Keratinocyte (primary cell): ENCODE measurements at regions not wholly inside any gene's neighbourhood (a gene's known extent, or its start where the extent isn't known, plus 50 kb on each side); places are given as distances from the start of the nearest gene placed in this dataset.

ENCODE experiments used
- DNase-seq: peaks from one replicate; pipeline ENCODE4 v3.0.0-alpha.2; 2011; ENCODE audit warnings: low read depth, missing footprints, low spot score
- FAIRE-seq: peaks from 2 replicates; lab custom pipeline; 2011; peaks lifted over from hg19 to GRCh38; lab: Jason Lieb, UNC
- H2AFZ ChIP-seq: 2 replicates; pipeline ENCODE4 v1.6.0; 2012; ENCODE audit warnings: low read length, control low read depth, inconsistent platforms; ENCODE audit not compliant: control insufficient read depth
- H3K27ac ChIP-seq: 2 replicates; pipeline ENCODE4 v1.5.1; 2011; ENCODE audit warnings: low read length; ENCODE audit not compliant: control insufficient read depth, insufficient read depth
- H3K27me3 ChIP-seq: 3 replicates; pipeline ENCODE4 v1.6.0; 2011; ENCODE audit warnings: low read length; ENCODE audit not compliant: control insufficient read depth, insufficient read depth; ENCODE audit errors: extremely low read depth
- H3K36me3 ChIP-seq, 2 experiments: 2 replicates in 1 of 2; 3 replicates in 1 of 2; pipeline ENCODE4 v1.5.1; 2011; ENCODE audit warnings: low read length in 2 of 2, mild to moderate bottlenecking in 1 of 2; ENCODE audit not compliant: control insufficient read depth in 2 of 2, insufficient read depth in 2 of 2; ENCODE audit errors: extremely low read depth in 1 of 2
- H3K4me1 ChIP-seq: 3 replicates; pipeline ENCODE4 v1.5.1; 2011; ENCODE audit warnings: low read length; ENCODE audit not compliant: control insufficient read depth, insufficient read depth; ENCODE audit errors: extremely low read depth
- H3K4me2 ChIP-seq: 3 replicates; pipeline ENCODE4 v1.6.0; 2011; ENCODE audit warnings: low read depth, low read length; ENCODE audit not compliant: control insufficient read depth, insufficient read depth; ENCODE audit errors: extremely low read depth
- H3K4me3 ChIP-seq, 3 experiments: fragments of 200-600 bp in 1 of 3; sonication (generic) in 1 of 3; 2 replicates in 2 of 3; 3 replicates in 1 of 3; pipeline ENCODE4 v1.5.1; 2011 to 2016; ENCODE audit warnings: low read length in 3 of 3, mild to moderate bottlenecking in 3 of 3, control low read depth in 2 of 3, inconsistent platforms in 1 of 3, low read depth in 1 of 3, mixed read lengths in 1 of 3, mixed run types in 1 of 3, moderate library complexity in 1 of 3; ENCODE audit not compliant: control insufficient read depth in 2 of 3, insufficient read depth in 2 of 3; ENCODE audit errors: extremely low read depth in 1 of 3
- H3K79me2 ChIP-seq: 2 replicates; pipeline ENCODE4 v1.6.0; 2012; ENCODE audit warnings: low read length; ENCODE audit not compliant: control insufficient read depth, insufficient read depth
- H3K9ac ChIP-seq: 3 replicates; pipeline ENCODE4 v1.6.0; 2011; ENCODE audit warnings: low read length; ENCODE audit not compliant: control insufficient read depth, insufficient read depth; ENCODE audit errors: extremely low read depth
- H3K9me1 ChIP-seq: 3 replicates; pipeline ENCODE4 v1.6.0; 2011; ENCODE audit warnings: low read length; ENCODE audit not compliant: control insufficient read depth, insufficient read depth; ENCODE audit errors: extremely low read depth
- H3K9me3 ChIP-seq: 2 replicates; pipeline ENCODE4 v1.5.1; 2012; ENCODE audit warnings: low read depth, low read length; ENCODE audit not compliant: control insufficient read depth
- H4K20me1 ChIP-seq: 3 replicates; pipeline ENCODE4 v1.6.0; 2011; ENCODE audit warnings: low read length; ENCODE audit not compliant: control insufficient read depth, insufficient read depth; ENCODE audit errors: extremely low read depth
- EZH2 ChIP-seq: IDR thresholded peaks from one replicate; pipeline ENCODE4 v1.6.1; 2012; ENCODE audit warnings: inconsistent platforms, mild to moderate bottlenecking, low read length, moderate library complexity
- dilution Hi-C: fragments of 300-500 bp; cut with MboI; formaldehyde crosslinking; loops from one replicate; pipeline ENCODE4 v1.7.0; 2020; ENCODE audit warnings: low sequenced_read_pairs; ENCODE audit not compliant: extremely low pct_ligation_motif_present
- TF ChIP-seq, protein P1 (sequence below), 3 experiments: IDR thresholded peaks in 1 of 3; conservative IDR thresholded peaks in 1 of 3; optimal IDR thresholded peaks in 1 of 3; 2 replicates in 2 of 3; 3 replicates in 1 of 3; pipeline versions ENCODE3 to v1.5.1; 2011; ENCODE audit warnings: low read length in 3 of 3, mild to moderate bottlenecking in 3 of 3, moderate library complexity in 2 of 3, control low read depth in 1 of 3, inconsistent platforms in 1 of 3; ENCODE audit not compliant: insufficient read depth in 2 of 3; ENCODE audit errors: extremely low read depth in 1 of 3

DNA sequence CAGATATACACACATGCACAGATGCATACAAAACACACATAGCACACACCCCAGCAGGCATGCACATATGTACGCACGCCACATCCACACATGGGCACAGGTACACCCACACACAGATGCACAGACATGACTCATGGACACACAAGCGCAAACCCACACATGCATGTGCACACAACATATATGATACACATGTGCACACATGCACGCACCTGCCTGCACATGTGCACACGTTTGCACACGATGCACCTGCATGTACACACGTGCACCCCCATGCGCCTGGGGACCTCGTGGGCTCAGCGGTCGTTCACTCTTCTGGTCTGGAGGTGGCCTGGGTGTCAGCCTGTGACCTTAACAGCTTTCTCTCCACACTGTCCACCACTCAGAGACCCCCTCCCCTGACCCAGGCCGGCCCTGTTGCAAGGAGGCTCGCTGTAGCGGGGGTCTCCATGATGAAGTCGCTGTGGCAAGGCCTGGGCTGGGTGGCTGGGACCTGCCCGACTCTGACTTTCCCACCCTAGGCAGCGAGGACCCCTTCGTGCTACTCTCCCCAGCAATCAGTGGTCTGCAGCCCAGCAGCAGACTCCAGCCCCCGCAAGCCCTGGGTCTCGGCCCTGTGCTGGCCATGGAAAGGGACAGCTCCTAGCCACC lies 92.1 kb upstream of the TTC34 start:
- H3K27me3 ChIP-seq: no peaks in the 10 kb centered on the region
- H2AFZ ChIP-seq: no peak overlapping the region
- DNase-seq (no peak), FAIRE-seq (no peak)
- no peak overlapping the region for H3K9ac ChIP-seq
- H3K9me3 ChIP-seq: peaks cover 28% of the 10 kb centered on the region
- no peaks in the 10 kb centered on the region for H3K4me1 ChIP-seq
- no peaks in the 10 kb centered on the region for H4K20me1 ChIP-seq
- no peak overlapping the region for H3K27ac ChIP-seq
- H3K4me3 ChIP-seq: no peak overlapping the region
- H3K9me1 ChIP-seq: no peaks in the 10 kb centered on the region
- H3K36me3 ChIP-seq: no peaks in the 10 kb centered on the region
- H3K4me2 ChIP-seq: no peak overlapping the region
- no peaks in the 10 kb centered on the region for H3K79me2 ChIP-seq
- dilution Hi-C loops: no loop called here
- TF ChIP-seq EZH2: no peak
- TF ChIP-seq, protein P1, sequence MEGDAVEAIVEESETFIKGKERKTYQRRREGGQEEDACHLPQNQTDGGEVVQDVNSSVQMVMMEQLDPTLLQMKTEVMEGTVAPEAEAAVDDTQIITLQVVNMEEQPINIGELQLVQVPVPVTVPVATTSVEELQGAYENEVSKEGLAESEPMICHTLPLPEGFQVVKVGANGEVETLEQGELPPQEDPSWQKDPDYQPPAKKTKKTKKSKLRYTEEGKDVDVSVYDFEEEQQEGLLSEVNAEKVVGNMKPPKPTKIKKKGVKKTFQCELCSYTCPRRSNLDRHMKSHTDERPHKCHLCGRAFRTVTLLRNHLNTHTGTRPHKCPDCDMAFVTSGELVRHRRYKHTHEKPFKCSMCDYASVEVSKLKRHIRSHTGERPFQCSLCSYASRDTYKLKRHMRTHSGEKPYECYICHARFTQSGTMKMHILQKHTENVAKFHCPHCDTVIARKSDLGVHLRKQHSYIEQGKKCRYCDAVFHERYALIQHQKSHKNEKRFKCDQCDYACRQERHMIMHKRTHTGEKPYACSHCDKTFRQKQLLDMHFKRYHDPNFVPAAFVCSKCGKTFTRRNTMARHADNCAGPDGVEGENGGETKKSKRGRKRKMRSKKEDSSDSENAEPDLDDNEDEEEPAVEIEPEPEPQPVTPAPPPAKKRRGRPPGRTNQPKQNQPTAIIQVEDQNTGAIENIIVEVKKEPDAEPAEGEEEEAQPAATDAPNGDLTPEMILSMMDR (optimal IDR thresholded peaks at IDR 0.05 in 1 of 3, IDR thresholded peaks at IDR 0.05 in 1 of 3, conservative IDR thresholded peaks at IDR 0.05 in 1 of 3; ENCODE audit: extremely low read depth in 1 of 3, insufficient read depth in 2 of 3, low read length in 3 of 3): no peak

DNA sequence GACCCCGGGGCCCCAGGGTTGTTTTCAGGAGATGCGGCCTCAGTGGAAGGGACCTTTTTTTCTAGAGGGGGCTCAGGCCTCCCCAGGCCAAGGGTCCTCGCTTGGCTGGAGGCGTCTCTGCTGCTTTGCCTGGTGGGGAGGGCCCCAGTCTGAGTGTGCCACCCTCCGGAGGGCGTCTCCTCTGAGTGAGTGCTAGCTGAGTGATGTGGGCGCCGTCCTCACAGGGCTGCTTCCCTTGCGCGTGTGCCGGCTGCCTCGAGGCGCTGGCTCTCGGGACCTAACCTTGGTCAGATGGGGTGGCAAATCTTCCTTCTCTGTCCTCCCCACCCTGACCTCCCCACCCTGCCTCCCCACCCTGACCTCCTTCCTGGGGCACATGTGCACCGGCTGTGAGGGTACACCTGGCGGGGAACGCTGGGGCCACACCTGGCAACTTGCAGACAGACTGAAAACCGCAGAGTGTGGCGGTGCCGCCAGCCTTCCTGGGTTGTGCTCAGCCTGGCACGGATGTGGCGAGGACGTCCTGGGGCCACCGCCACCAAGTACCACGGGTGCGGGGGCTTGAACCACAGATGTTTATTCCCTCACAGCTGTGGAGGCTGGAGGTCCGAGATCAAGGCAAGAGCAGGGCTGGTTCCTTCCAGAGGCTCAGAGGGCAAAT lies 93.0 kb upstream of the TTC34 start:
- peaks cover 30% of the 10 kb centered on the region for H3K9me3 ChIP-seq
- dilution Hi-C loops: no loop called here
- TF ChIP-seq, protein P1 (optimal IDR thresholded peaks at IDR 0.05 in 1 of 3, IDR thresholded peaks at IDR 0.05 in 1 of 3, conservative IDR thresholded peaks at IDR 0.05 in 1 of 3; ENCODE audit: extremely low read depth in 1 of 3, insufficient read depth in 2 of 3, low read length in 3 of 3): no peak
- TF ChIP-seq EZH2: no peak
- no peaks in the 10 kb centered on the region for H3K79me2 ChIP-seq
- H3K4me3 ChIP-seq: no peak overlapping the region
- no peak overlapping the region for H3K4me2 ChIP-seq
- no peak overlapping the region for H3K9ac ChIP-seq
- FAIRE-seq (no peak), DNase-seq (no peak)
- no peaks in the 10 kb centered on the region for H3K9me1 ChIP-seq
- no peaks in the 10 kb centered on the region for H3K4me1 ChIP-seq
- H3K27ac ChIP-seq: no peak overlapping the region
- no peaks in the 10 kb centered on the region for H3K27me3 ChIP-seq
- no peaks in the 10 kb centered on the region for H4K20me1 ChIP-seq
- no peaks in the 10 kb centered on the region for H3K36me3 ChIP-seq
- H2AFZ ChIP-seq: no peak overlapping the region
